NOMO-1 treated with DMSO at 0.1 percent for 48 hours (cell line): ENCODE measurements at regions not wholly inside any gene's neighbourhood (a gene's known extent, or its start where the extent isn't known, plus 50 kb on each side); places are given as distances from the start of the nearest gene placed in this dataset.

Experiments used
- DNase-seq: peaks from one replicate; lab custom pipeline; 2025; ENCODE audit not compliant: unreplicated experiment; lab: John Stamatoyannopoulos, UW

GRCh38 chr10:94180576-94180975, 182.2 kb downstream of the NOC3L start:
- DNase-seq, result no peak

DNA sequence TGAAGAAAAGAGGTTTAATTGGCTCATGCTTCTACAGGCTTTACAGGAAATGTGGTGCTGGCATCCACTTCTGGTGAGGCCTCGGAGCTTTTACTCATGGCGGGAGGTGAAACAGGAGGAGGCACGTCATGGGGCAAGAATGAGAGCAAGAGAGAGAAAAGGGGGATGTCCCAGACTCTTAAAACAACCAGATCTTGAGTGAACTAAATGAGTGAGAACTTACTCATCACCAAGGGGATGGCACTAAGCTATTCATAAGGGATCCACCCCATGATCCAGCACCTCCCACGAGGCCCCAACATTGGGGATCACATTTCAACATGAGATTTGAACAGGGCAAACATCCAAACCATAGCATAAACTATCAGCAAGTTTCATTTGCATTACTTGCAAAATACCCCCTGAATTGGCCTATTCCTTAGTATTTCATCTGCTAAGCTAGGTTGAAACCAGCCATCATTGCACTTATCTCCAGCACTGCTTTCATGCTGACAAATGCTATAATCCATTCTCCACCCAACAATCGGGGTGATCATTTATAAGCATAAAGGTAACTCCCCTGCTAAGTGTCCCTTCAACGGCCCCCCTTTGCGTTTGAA, 179.0 kb downstream of the NOC3L start:
- no peak for DNase-seq

DNA sequence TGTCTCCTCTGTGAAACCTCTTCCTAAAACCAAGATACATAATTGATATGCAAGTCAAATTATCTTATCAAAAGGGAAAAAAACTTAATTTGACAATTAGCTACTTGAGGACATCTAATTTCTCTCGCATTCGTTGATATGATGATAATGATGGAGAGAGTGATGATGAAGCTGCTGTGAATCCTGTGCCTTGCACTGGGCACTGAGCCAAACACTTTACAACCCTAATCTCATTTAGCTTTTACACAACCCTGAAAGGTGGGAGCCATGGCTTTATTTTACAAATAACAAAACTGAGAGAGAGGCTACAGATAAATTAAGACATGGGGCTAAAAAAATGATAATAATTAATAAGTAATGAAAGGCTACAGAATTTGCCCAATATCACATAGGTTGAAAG, 176.0 kb downstream of the NOC3L start:
- no peak for DNase-seq

GRCh38 chr10:94192333-94192732, 170.4 kb downstream of the NOC3L start:
- DNase-seq, result no peak

- DNase-seq, result no peak
These were observed 169.8 kb downstream of the NOC3L start for GRCh38 chr10:94192974-94193373.

DNA sequence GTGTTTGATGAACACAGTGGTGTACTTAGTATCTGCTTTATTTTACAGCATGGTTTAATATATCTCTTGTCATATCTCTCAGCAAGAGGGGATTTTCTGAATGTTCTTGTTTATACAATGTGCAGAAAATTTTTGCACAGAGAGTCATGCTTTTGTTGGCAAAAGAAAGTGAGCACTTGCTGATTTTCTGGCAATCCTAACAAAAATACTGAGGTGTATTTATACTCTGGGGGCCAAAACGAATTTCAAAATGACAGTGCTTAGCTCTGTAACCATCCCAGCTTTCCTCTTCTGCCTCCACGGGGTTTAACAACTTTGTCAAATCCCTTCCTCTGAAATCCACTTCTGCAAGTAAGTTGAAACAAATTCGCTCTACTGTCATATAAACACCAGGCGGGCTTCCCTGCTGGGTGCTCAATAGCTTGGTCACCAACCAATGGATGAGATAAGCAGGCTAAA, 169.2 kb downstream of the NOC3L start:
- DNase-seq, result no peak

DNA sequence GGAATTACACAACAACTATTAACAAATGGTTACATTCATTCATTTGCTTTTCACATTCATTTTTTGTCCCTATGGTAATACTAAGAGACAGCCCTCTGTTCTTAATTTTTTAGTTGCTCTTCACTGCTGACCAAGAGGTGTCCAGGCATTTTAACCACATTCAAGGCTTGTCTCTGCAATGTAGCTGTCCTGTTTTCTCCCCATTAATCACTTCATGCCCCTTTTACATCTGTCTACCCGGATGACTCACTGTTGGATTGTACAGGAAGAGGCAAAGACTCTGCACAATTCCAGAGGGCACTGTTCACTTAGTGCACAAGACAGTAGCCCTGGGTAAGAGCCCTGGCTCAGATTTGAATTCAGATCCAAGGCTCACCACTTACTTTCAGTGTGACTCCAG, 168.5 kb downstream of the NOC3L start:
- no peak for DNase-seq

DNA sequence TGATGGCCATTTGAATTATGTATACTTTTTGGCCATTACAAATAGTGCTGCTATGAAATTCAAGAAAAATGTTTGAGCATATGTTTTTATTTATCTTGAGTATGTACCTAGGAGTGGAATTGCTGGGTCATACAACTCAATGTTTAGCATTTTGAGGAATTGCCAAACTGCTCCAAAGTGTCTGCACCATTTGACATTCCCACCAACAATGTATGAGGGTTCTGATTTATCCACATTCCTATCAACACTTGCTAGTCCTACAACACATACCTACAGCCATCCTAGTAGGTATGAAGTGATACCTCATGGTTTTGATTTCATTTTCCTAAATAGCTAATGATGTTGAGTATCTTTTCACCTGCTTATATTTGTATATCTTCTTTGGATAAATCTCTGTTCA, 165.5 kb downstream of the NOC3L start:
- no peak for DNase-seq

DNA sequence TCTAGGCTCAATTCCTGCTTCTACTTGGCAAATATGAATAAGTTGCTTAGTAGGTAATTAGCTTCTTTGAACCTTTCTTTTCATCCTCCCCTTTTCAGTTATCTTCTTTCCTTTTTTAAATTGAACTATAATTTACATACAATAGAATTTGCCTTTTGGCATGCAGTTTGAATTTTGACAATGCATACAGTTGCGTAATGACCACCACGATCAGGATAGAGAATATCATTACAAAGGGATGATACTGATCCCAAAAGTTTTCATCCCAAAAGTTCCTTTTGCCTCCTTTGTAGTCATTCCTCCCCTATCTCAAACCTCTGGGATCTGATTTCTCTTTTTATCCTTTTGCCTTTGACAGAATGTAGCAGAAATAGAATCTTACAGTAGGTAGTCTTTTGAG, 164.4 kb downstream of the NOC3L start:
- no peak for DNase-seq

GRCh38 chr10:94199565-94199964, 163.2 kb downstream of the NOC3L start:
- no peak for DNase-seq

DNA sequence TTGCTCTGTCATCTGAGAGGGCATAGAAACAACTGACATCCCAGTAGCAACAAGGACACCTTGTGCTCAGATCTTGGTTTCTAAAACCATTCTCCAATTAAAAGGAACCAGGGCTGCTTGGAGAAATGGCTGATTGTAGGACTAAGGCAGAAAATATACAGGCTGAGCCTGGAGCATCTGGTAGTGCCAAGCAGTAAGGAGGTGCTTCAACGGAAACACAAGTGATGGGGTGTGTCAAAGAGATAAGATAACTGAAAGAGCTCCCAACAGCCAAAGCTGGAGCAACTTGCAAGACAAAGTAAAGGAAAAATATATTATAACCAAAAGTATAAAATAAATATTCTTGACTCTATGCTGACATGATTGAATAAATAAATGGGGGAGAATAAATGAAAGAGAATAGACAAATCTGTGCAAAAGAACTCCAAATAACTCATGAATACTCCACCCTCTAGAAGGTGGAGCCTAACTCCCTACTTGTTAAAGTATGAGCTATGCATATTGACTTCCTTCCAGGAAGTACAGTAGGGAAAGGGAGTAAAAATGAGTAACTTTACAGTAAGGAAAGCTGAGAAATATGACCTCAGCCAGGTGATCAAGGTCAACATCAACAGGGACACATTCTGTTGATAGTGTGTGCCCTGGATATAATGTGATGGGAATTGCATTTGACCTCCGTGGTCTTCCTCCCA, 162.4 kb downstream of the NOC3L start:
- DNase-seq, result no peak

DNA sequence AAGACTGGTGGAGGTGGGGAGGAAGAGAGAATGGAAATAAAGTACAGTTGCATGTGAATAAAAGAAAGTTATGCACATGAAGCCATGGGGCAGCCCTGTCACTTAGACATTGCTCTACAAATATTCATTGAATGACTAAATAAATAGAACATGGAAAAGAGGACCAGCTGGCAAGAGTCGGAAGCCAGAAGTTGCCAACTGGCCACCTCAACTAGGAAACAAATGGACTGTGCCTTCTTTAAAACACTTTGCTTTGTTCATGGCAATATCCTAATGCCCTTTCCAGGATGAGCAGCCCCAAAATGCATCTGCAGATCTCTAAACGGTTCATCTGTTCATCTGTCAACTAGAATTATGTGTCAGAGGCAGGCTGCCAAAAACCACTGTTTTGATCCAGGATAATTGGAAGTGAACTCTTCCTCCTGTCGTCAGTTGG, 157.3 kb downstream of the NOC3L start:
- DNase-seq, result no peak

GRCh38 chr10:94206176-94206575, 156.6 kb downstream of the NOC3L start:
- no peak for DNase-seq

DNA sequence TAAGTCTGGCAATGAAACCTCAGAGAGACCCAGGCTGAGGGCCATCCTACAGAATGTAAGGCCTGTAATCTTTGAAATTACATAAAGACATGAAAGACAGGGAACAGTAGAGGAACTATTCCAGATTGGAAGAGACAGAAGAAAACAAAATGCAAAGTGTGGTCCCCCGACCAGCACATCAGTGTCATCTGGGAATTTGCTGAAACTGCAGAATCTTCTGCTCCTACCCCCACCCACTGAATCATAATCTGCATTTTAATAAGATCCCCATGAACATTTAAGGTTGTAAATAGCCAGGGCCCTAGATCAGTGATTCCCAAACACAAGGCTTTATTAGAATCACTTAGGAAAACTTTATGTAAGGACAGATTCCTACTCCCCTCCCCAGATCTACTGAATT, 154.4 kb downstream of the NOC3L start:
- no peak for DNase-seq

- DNase-seq, result no peak
These were observed 152.1 kb downstream of the NOC3L start for GRCh38 chr10:94210440-94211168.

DNA sequence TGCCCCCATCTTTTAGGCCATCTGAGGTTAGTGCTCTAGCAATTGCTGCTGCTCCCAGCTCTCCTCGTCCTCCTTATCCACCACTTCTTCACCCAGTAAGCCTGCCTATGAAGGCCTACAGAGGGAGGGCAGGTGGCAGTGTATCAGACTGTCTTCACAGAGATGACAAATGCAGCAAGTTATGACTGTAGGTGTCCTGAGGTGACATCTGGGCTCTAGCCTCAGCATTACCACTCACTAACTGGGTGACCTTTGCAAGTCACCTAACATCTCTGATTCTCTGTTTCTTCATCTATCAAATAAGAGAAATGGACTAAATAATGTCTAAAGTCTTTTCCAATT, 151.6 kb downstream of the NOC3L start:
- DNase-seq, result no peak

GRCh38 chr10:94213001-94213530, 149.7 kb downstream of the NOC3L start:
- DNase-seq, result no peak

DNA sequence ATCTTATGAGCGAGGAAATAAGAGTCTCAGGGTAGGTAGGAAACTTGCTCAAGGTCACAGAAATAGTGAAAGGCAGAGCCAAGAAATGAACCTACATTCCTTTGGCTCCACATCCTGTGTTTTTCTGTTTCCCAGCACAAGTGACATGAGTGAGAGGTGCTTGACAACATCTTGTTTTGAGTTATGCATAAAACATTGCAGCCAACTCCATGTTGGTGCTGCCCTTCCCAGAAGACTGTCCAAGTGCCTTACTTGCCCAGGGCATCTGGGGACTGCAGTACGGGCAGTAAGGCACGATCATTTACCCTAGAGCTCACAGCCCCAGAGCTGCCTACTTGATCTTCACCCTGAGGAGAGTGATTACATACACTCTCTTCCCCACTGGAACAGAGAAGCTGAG, 148.8 kb downstream of the NOC3L start:
- DNase-seq, result no peak

DNA sequence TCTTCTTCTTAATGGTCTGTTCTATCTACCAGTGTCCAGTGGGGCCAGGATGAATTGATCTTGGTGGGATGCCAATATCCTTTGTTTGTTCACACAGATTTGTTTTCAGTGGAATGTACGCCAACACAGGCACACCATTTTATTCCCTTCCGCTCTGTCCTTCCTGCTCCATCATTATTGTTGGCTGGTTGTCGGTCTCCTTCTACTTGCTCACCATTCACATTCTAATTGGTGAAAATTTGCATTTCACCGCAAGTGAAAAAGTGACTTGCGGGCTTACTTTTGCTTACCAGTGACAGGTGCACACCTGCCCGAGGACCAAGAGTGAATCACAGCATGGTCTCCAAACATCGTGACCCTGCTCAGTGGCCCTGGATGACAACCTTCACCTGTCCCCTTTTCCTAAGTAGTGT, 148.3 kb downstream of the NOC3L start:
- no peak for DNase-seq

DNA sequence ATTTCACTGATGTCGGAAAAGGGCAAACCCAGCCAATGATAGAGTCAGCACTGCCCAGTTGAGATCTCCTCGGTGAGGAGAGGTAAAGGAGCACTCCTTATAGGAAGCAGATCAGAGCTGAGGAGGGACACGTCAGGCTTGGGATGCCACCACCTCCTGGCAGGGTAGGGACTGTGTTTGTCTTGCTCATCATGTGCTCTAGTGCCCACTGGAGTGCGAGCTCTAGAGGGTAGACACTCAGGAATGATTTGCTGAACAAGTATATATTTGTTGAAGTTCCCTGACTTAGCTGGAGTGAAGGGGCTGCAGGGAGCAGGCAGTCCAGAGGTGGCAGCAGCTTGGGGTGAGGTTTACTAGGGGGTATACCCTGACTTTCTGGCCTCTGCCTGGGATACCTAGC, 146.5 kb downstream of the NOC3L start:
- no peak for DNase-seq

DNA sequence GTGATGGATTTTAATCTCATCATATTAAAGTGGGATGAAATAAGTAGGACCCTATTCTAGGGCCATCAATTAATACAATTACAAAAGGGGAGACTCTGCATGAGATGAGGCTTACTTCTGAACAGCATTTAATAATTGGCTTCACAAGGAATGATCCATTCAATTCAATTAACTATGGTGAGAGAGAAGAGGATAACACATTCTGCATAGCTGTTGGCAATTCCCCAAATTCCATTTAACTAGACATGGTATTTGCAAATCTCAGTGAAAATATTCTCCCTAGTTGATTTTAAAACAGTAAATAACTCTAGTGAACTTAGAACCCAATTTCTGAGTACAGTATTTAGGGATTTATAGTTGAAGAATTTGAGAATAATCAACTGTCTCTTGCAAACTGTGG, 145.3 kb downstream of the NOC3L start:
- DNase-seq, result no peak

DNA sequence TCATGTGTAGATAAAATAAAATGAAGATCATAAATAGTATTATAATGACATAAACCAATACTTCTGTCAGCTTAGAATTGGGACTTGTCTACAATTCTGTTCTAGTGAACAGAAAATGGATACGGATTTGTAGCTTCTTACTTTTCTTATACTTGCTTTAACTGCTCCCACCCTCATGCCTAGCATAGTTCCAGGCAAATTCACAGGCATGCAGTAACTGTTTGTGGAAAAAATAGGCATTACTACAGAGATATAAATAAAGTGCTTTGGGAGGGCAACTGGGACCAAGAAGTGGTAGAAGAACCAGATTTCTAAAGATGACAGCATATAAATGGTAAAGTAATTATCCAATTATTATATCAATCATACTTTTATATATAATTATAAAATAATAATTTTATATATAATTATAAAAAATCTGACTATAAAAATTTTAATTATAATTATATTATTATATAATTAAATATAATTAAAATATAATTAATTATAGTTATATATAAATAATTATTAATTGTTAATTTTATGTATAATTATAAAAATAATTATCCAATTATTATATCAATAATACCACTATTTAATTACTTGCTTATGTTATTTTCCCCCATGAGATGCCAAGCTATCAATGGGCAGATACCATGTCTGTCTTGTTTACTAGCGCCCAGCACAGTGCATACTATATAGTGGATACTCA, 144.1 kb downstream of the NOC3L start:
- no peak for DNase-seq
